ENCODE measurements at regions not wholly inside any gene's neighbourhood (a gene's known extent, or its start where the extent isn't known, plus 50 kb on each side); places are given as distances from the start of the nearest gene placed in this dataset.
"Not testable (repeated sequence)": the region's sequence is repeated elsewhere in the genome, so short reads cannot be mapped to it uniquely, and the experiment has no call there.

- no peak for TF ChIP-seq POLR2A (IDR thresholded peaks at IDR 0.05)
- TF ChIP-seq CTCF (IDR thresholded peaks at IDR 0.05) = no peak
- TF ChIP-seq EP300 (IDR thresholded peaks at IDR 0.05) = no peak
- peaks cover 0 to 8% (median 0%) of the 10 kb centered on the region in 4 donors for H3K4me1 ChIP-seq
- WGBS, 2 donors = 90 to 91% methylated on average over 2 of the region's 2 CpGs
Observed at GRCh38 chr10:36463390-36463789, 662.0 kb upstream of the ANKRD30A start.

DNA sequence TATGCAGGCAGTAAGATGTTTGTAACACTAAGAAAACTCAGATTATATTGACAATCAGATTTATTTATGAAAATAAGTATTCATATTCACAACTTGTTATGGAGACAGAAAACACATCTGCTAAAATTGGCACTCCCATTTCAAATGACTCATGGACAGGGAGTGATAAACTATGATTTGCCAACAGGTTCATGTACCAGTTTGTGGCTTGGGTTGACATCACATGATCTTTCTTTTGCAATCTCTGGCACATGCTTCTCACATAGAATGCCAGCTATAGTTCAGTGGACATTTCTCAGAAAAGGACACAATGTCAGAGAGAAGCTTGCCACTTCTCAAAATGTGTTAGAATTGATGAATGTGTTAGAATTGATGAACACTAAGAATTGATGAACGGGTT, 663.2 kb upstream of the ANKRD30A start:
- Histone ChIP-seq H3K36me3 (no peaks in the 10 kb centered on the region), H3K9me3 (peaks cover 0 to 13% (median 0%) of the 10 kb centered on the region in 4 donors), H3K4me1 (peaks cover 0 to 8% (median 0%) of the 10 kb centered on the region in 4 donors), H3K27ac (no peak overlapping the region), H3K4me3 (no peak overlapping the region), H3K27me3 (no peaks in the 10 kb centered on the region)
- WGBS, 2 donors = 84 to 88% methylated on average over 1 of the region's 1 CpG
- no peak for DNase-seq (ENCODE audit: low spot score in 2 of 2)
- TF ChIP-seq EP300 (IDR thresholded peaks at IDR 0.05) (peak in 1 of 2 donors; percentile 46), CTCF (IDR thresholded peaks at IDR 0.05) (no peak), POLR2A (IDR thresholded peaks at IDR 0.05) (no peak)

More at GRCh38 chr10:36463390-36463789, 662.0 kb upstream of the ANKRD30A start:
- no peak for DNase-seq (ENCODE audit: low spot score in 2 of 2)
- Histone ChIP-seq H3K36me3 (no peaks in the 10 kb centered on the region), H3K9me3 (peaks cover 0 to 6% (median 0%) of the 10 kb centered on the region in 4 donors), H3K27ac (no peak overlapping the region), H3K27me3 (no peaks in the 10 kb centered on the region), H3K4me3 (no peak overlapping the region)

GRCh38 chr10:36458437-36458836, 667.0 kb upstream of the ANKRD30A start:
- not testable (repeated sequence) for H3K4me1 ChIP-seq; DNase-seq (ENCODE audit: low spot score in 2 of 2); H3K36me3 ChIP-seq; H3K4me3 ChIP-seq; H3K27me3 ChIP-seq; H3K27ac ChIP-seq
- peaks cover 0 to 13% (median 0%) of the 10 kb centered on the region in 4 donors for H3K9me3 ChIP-seq

DNA sequence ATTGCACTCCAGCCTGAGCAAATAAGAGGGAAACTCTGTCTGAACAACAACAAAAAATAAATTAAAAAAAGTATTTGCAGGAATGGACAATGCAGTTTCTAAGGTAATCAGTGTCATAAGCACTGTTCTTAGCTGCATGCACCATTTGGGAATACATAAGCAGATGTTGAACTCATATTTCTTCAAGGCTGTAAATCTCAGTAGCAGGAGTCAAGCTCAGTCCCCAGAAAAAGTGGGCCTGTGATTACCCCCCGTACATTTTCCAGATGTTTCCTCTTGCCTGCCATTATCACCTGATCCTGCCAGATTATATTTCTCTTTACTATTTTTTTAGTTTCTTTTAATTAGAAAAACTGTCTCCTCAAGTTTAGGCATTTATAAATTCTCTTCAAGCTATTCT, 667.6 kb upstream of the ANKRD30A start:
- no peaks in the 10 kb centered on the region for H3K27me3 ChIP-seq
- peaks cover 0 to 13% (median 0%) of the 10 kb centered on the region in 4 donors for H3K9me3 ChIP-seq
- H3K4me3 ChIP-seq = no peak overlapping the region
- no peak for TF ChIP-seq POLR2A (IDR thresholded peaks at IDR 0.05)
- no peak for TF ChIP-seq CTCF (IDR thresholded peaks at IDR 0.05)
- TF ChIP-seq EP300 (IDR thresholded peaks at IDR 0.05) = no peak
- WGBS, 2 donors = 56 to 71% methylated on average over 1 of the region's 1 CpG
- H3K4me1 ChIP-seq = no peaks in the 10 kb centered on the region
- DNase-seq (ENCODE audit: low spot score in 2 of 2) = no peak
- H3K27ac ChIP-seq = no peak overlapping the region
- H3K36me3 ChIP-seq = no peaks in the 10 kb centered on the region

- Histone ChIP-seq H3K4me1 (peaks cover 0 to 5% (median 2%) of the 10 kb centered on the region in 4 donors), H3K36me3 (no peaks in the 10 kb centered on the region), H3K4me3 (no peak overlapping the region), H3K9me3 (peaks cover 0 to 13% (median 0%) of the 10 kb centered on the region in 4 donors), H3K27me3 (no peaks in the 10 kb centered on the region), H3K27ac (no peak overlapping the region)
- TF ChIP-seq EP300 (IDR thresholded peaks at IDR 0.05) = no peak
- TF ChIP-seq POLR2A (IDR thresholded peaks at IDR 0.05) = no peak
- TF ChIP-seq CTCF (IDR thresholded peaks at IDR 0.05) = no peak
- no peak for DNase-seq (ENCODE audit: low spot score in 2 of 2)
- WGBS, 2 donors = 54 to 63% methylated on average over 3 of the region's 3 CpGs
Observed at GRCh38 chr10:36455526-36456133, 669.8 kb upstream of the ANKRD30A start.
